ENCODE measurements at regions not wholly inside any gene's neighbourhood (a gene's known extent, or its start where the extent isn't known, plus 50 kb on each side); places are given as distances from the start of the nearest gene placed in this dataset.

GRCh38 chr7:46169384-46169755 lies 248.3 kb upstream of the IGFBP3 start:
- TF ChIP-seq EZH2 (IDR thresholded peaks at IDR 0.05; ENCODE audit: insufficient read depth, low read length) = no peak
- no peak for TF ChIP-seq CTCF (IDR thresholded peaks at IDR 0.05; ENCODE audit: insufficient read depth, low read depth, low read length)
